Stimulated activated naive CD4-positive, alpha-beta T cell treated with Interleukin-2 at 50 U/mL for 16 hours (primary cell): ENCODE measurements at regions not wholly inside any gene's neighbourhood (a gene's known extent, or its start where the extent isn't known, plus 50 kb on each side); places are given as distances from the start of the nearest gene placed in this dataset.

Experiments
- DNase-seq: peaks from one replicate; lab custom pipeline; 2025; lab: John Stamatoyannopoulos, UW

GRCh38 chr2:15092181-15092580, 459.7 kb downstream of the LRATD1 start:
- DNase-seq: no peak

DNA sequence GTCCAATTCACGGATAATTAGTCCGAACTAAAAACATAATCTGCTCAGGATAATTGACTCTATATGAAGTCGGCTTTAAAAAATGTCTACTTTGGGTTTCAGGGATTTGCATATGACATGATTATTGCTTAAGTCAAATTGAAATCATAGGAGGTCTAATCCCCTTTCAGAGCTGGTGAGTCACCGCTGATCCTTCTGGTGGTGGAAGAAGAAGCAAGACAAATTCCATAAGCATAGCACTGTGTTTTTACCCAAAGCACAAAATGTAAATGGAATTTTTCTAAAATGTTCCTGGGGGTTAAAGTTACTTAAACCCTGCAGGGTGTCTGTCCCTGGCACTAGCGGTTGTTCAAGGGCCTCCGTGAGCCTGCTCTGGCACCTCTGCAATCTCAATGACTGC, 460.2 kb downstream of the LRATD1 start:
- DNase-seq: no peak

DNA sequence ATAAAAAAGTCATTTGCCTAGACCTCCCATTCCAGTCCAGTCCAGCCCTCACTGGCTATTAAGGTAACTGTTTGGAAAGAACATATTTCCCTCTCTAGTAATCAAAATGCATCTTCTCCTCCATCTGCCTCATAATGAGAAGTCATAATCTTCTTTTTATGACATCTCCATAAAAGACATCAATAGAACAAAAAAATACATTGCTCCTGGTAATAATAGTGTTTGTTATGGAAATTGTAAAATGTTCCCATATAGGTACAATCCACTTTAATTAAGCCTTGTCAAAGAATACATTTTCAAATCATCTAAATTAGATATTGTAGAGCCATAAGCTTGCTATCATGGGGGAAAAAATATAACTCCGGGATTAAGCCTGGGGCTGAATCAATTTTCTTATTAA, 461.6 kb downstream of the LRATD1 start:
- no peak for DNase-seq

- DNase-seq: no peak
Measured at GRCh38 chr2:15096873-15097272, 464.3 kb downstream of the NBAS start.

- DNase-seq: no peak
Measured at GRCh38 chr2:15107137-15107536, 454.0 kb downstream of the NBAS start.

- no peak for DNase-seq
Measured at GRCh38 chr2:15111718-15112117, 449.4 kb downstream of the NBAS start.

DNA sequence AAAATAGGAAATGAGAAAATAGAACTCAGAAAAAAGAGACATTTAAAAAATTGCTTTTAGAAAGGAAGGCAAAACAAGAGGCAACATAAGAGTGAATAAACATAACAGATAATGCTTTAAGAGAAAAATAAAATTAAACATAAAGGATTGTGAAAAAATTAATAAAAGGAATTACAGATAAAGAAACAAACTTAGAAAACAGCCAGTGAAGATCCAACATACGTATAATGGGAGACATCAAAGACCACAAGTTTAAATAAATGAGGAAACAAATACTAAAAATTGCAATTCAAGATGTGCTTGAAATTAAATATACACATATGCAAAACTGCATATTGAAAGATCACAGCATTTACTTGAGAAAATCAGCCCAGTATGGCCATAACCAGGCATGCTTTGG, 448.9 kb downstream of the NBAS start:
- DNase-seq: no peak

- no peak for DNase-seq
Measured at GRCh38 chr2:15115776-15116175, 445.4 kb downstream of the NBAS start.

- no peak for DNase-seq
Measured at GRCh38 chr2:15116830-15117229, 444.3 kb downstream of the NBAS start.
